ENCODE measurements at regions not wholly inside any gene's neighbourhood (a gene's known extent, or its start where the extent isn't known, plus 50 kb on each side); places are given as distances from the start of the nearest gene placed in this dataset.
"Not testable (repeated sequence)": the region's sequence is repeated elsewhere in the genome, so short reads cannot be mapped to it uniquely, and the experiment has no call there.

- H3K27me3 ChIP-seq (ENCODE audit: insufficient read depth, low read length) = not testable (repeated sequence)
- peaks cover 11% of the 10 kb centered on the region for H3K4me1 ChIP-seq (ENCODE audit: insufficient read depth, low read length)
Measured at GRCh38 chr6:140704008-140704407, 1329.6 kb upstream of the CITED2 start.

GRCh38 chr6:140697585-140697984 lies 1323.1 kb upstream of the CITED2 start:
- H3K4me3 ChIP-seq (ENCODE audit: low read length) = no peak overlapping the region
- H2AFZ ChIP-seq (ENCODE audit: low read depth, low read length) = no peak overlapping the region
- no peaks in the 10 kb centered on the region for H3K4me1 ChIP-seq (ENCODE audit: insufficient read depth, low read length)
- H3K36me3 ChIP-seq (ENCODE audit: insufficient read depth, low read length) = no peaks in the 10 kb centered on the region
- no peaks in the 10 kb centered on the region for H3K27me3 ChIP-seq (ENCODE audit: insufficient read depth, low read length)
- H3K9me3 ChIP-seq (ENCODE audit: low read length) = no peaks in the 10 kb centered on the region

More at GRCh38 chr6:140704008-140704407, 1329.6 kb upstream of the CITED2 start:
- H3K36me3 ChIP-seq (ENCODE audit: insufficient read depth, low read length); H3K9me3 ChIP-seq (ENCODE audit: low read length); H3K4me3 ChIP-seq (ENCODE audit: low read length); H2AFZ ChIP-seq (ENCODE audit: low read depth, low read length): not testable (repeated sequence)

- H3K4me1 ChIP-seq (ENCODE audit: insufficient read depth, low read length) = no peaks in the 10 kb centered on the region
- no peak overlapping the region for H2AFZ ChIP-seq (ENCODE audit: low read depth, low read length)
Measured at GRCh38 chr6:140684776-140685550, 1310.5 kb upstream of the CITED2 start.

DNA sequence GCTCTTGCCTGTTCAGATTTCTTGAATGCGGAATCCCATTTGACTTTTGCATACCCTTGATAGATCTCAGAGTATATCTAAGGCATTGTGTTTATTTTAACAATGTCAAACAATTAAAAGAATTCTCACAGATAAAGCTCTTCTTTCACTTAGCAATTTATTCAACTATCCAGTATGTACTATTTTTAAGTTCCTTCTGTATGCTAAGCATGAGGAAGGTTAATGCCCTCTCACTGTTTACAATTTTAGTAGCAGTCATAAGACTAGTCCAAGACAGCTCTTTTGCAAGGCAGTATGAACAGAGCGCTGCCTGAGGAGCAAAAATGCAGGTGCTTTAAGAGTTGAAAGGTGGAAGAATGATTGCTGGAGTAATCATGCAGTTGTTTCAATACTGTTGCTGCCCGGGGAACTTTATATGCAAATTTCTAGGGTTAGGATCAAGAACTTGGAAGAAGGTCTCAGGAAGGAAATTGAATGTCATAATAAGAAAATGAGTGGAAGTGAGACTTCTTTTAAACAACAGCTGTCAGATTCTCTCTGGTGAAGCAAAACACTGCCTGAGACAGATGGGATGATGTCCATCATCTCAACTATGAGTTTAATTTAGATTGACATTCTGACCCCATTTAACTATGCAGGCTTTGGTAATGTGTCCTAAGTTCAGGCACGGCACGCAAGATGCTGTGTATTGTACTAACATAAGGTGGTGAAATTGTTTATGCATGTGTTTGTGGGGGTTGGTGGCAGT lies 1303.5 kb upstream of the CITED2 start:
- no peak overlapping the region for H2AFZ ChIP-seq (ENCODE audit: low read depth, low read length)
- H3K36me3 ChIP-seq (ENCODE audit: insufficient read depth, low read length) = no peaks in the 10 kb centered on the region
- H3K9me3 ChIP-seq (ENCODE audit: low read length) = no peaks in the 10 kb centered on the region
- H3K27me3 ChIP-seq (ENCODE audit: insufficient read depth, low read length) = no peaks in the 10 kb centered on the region
- no peaks in the 10 kb centered on the region for H3K4me1 ChIP-seq (ENCODE audit: insufficient read depth, low read length)
- H3K4me3 ChIP-seq (ENCODE audit: low read length) = no peak overlapping the region

More at GRCh38 chr6:140684776-140685550, 1310.5 kb upstream of the CITED2 start:
- Histone ChIP-seq H3K36me3 (ENCODE audit: insufficient read depth, low read length) (no peaks in the 10 kb centered on the region), H3K9me3 (ENCODE audit: low read length) (no peaks in the 10 kb centered on the region), H3K27me3 (ENCODE audit: insufficient read depth, low read length) (no peaks in the 10 kb centered on the region), H3K4me3 (ENCODE audit: low read length) (no peak overlapping the region)

- H3K4me3 ChIP-seq (ENCODE audit: low read length) = no peak overlapping the region
- H2AFZ ChIP-seq (ENCODE audit: low read depth, low read length) = no peak overlapping the region
- no peaks in the 10 kb centered on the region for H3K36me3 ChIP-seq (ENCODE audit: insufficient read depth, low read length)
- no peaks in the 10 kb centered on the region for H3K27me3 ChIP-seq (ENCODE audit: insufficient read depth, low read length)
- H3K4me1 ChIP-seq (ENCODE audit: insufficient read depth, low read length) = no peaks in the 10 kb centered on the region
- no peaks in the 10 kb centered on the region for H3K9me3 ChIP-seq (ENCODE audit: low read length)
Measured at GRCh38 chr6:140671926-140672325, 1297.5 kb upstream of the CITED2 start.

DNA sequence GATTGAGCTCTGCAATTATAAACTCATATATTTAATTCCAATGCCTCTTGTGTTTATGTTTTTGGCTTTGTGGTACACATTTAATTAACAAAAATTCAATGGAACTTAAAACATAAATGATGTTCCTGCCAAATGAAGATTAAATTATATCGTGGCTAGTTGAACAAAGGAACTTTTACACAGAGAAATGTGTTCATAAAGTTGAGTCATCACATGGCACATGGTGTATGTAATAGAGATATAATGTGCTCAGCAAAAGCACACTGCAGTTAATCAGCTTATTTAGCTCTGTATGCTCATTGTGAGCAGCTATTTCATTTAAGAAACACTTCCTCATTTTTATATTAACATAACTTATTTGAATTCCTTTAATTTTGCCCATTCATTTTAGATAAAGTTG lies 1295.6 kb upstream of the CITED2 start:
- H3K4me3 ChIP-seq (ENCODE audit: low read length) = no peak overlapping the region
- H2AFZ ChIP-seq (ENCODE audit: low read depth, low read length) = no peak overlapping the region
- H3K36me3 ChIP-seq (ENCODE audit: insufficient read depth, low read length) = no peaks in the 10 kb centered on the region
- no peaks in the 10 kb centered on the region for H3K9me3 ChIP-seq (ENCODE audit: low read length)
- no peaks in the 10 kb centered on the region for H3K27me3 ChIP-seq (ENCODE audit: insufficient read depth, low read length)
- H3K4me1 ChIP-seq (ENCODE audit: insufficient read depth, low read length) = no peaks in the 10 kb centered on the region

DNA sequence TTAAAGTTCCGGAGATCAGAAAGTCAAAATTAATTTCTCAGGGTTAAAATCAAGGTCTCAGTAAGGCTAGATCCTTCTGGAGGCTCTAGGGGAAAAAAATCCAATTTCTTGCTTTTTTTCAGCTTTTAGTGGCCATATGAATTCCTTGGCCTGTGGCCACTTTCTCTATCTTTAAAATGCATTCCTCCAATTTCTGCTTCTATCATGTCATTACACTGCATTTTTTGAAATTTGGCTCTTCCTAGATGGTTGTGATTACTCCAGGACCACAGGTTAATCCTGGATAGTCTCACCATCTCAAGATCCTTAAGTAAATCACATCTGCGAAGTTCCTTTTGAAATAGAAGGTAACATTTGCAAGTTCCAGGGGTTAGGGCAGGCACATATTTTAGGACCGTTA lies 1294.9 kb upstream of the CITED2 start:
- H3K27me3 ChIP-seq (ENCODE audit: insufficient read depth, low read length) = no peaks in the 10 kb centered on the region
- H3K36me3 ChIP-seq (ENCODE audit: insufficient read depth, low read length) = no peaks in the 10 kb centered on the region
- no peak overlapping the region for H2AFZ ChIP-seq (ENCODE audit: low read depth, low read length)
- H3K4me1 ChIP-seq (ENCODE audit: insufficient read depth, low read length) = no peaks in the 10 kb centered on the region
- no peak overlapping the region for H3K4me3 ChIP-seq (ENCODE audit: low read length)
- H3K9me3 ChIP-seq (ENCODE audit: low read length) = no peaks in the 10 kb centered on the region

- Histone ChIP-seq H3K27me3 (ENCODE audit: insufficient read depth, low read length) (no peaks in the 10 kb centered on the region), H3K4me1 (ENCODE audit: insufficient read depth, low read length) (no peaks in the 10 kb centered on the region), H3K4me3 (ENCODE audit: low read length) (no peak overlapping the region), H3K36me3 (ENCODE audit: insufficient read depth, low read length) (no peaks in the 10 kb centered on the region), H3K9me3 (ENCODE audit: low read length) (no peaks in the 10 kb centered on the region), H2AFZ (ENCODE audit: low read depth, low read length) (no peak overlapping the region)
Measured at GRCh38 chr6:140663772-140664171, 1289.3 kb upstream of the CITED2 start.

- Histone ChIP-seq H2AFZ (ENCODE audit: low read depth, low read length) (no peak overlapping the region), H3K36me3 (ENCODE audit: insufficient read depth, low read length) (no peaks in the 10 kb centered on the region), H3K4me3 (ENCODE audit: low read length) (no peak overlapping the region)
Measured at GRCh38 chr6:140663094-140663493, 1288.6 kb upstream of the CITED2 start.

DNA sequence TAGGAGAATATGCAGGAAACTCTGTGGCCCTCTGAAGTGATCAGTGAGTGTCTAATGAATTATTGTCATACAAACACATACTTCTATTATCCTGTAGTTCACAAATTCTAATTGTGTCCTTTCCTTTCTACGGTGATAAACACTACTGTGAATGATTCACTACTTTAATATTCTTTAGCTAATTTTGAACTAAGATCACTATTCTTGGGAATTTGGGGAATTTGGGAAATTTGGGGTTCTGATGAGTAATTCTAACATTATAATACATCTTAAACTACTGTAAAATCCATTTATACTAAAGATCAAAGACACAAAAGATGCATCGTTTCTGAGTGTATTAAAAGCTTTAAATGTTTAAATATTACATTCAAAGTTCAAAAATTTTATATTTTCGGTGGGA lies 1287.2 kb upstream of the CITED2 start:
- no peaks in the 10 kb centered on the region for H3K36me3 ChIP-seq (ENCODE audit: insufficient read depth, low read length)
- H3K9me3 ChIP-seq (ENCODE audit: low read length) = no peaks in the 10 kb centered on the region
- H3K4me1 ChIP-seq (ENCODE audit: insufficient read depth, low read length) = no peaks in the 10 kb centered on the region
- H3K4me3 ChIP-seq (ENCODE audit: low read length) = no peak overlapping the region
- H2AFZ ChIP-seq (ENCODE audit: low read depth, low read length) = no peak overlapping the region
- no peaks in the 10 kb centered on the region for H3K27me3 ChIP-seq (ENCODE audit: insufficient read depth, low read length)

More at GRCh38 chr6:140663094-140663493, 1288.6 kb upstream of the CITED2 start:
- H3K9me3 ChIP-seq (ENCODE audit: low read length) = no peaks in the 10 kb centered on the region
- H3K27me3 ChIP-seq (ENCODE audit: insufficient read depth, low read length) = no peaks in the 10 kb centered on the region
- H3K4me1 ChIP-seq (ENCODE audit: insufficient read depth, low read length) = no peaks in the 10 kb centered on the region

DNA sequence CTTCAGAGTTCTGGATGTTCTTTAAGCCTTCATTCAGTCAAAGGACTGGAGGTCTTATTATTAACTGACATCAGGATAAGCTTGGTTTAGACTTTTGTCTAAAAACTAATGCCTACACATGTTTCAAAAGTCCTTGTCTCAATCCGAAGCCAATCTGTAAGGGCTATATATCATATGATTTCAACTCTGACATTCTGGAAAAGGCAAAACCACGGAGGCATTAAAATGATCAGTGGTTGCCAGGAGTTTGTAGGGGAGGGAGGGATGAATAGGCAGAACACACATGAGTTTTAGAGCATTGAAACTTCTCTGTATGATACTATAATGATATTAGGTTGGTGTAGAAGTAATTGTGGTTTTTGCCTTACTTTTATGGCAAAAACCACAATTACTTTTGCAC lies 1285.8 kb upstream of the CITED2 start:
- Histone ChIP-seq H2AFZ (ENCODE audit: low read depth, low read length) (no peak overlapping the region), H3K27me3 (ENCODE audit: insufficient read depth, low read length) (no peaks in the 10 kb centered on the region), H3K4me3 (ENCODE audit: low read length) (no peak overlapping the region)

DNA sequence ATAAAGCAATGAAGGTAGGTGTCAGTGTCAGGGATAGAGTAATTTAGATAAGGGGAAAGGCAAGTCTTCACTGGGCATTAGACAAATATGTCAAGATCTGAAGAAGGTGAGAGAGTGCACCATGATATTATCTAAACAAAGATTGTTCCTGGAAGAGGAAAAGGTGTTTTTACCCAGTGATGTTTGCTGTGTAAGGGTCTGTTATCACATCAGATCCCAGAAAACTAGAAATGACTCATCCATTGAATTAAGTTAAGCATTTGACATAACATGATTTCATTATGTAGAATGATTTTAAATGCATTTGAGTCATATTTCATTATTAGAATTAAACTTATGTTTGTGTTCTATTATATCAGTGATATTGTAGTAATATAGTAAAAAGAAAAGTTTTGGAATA lies 1279.5 kb upstream of the CITED2 start:
- Histone ChIP-seq H3K4me3 (ENCODE audit: low read length) (no peak overlapping the region), H3K4me1 (ENCODE audit: insufficient read depth, low read length) (no peaks in the 10 kb centered on the region), H3K36me3 (ENCODE audit: insufficient read depth, low read length) (no peaks in the 10 kb centered on the region), H2AFZ (ENCODE audit: low read depth, low read length) (no peak overlapping the region), H3K27me3 (ENCODE audit: insufficient read depth, low read length) (no peaks in the 10 kb centered on the region), H3K9me3 (ENCODE audit: low read length) (no peaks in the 10 kb centered on the region)

More for the DNA sequence above, 1285.8 kb upstream of the CITED2 start:
- H3K36me3 ChIP-seq (ENCODE audit: insufficient read depth, low read length) = no peaks in the 10 kb centered on the region
- H3K9me3 ChIP-seq (ENCODE audit: low read length) = no peaks in the 10 kb centered on the region
- H3K4me1 ChIP-seq (ENCODE audit: insufficient read depth, low read length) = no peaks in the 10 kb centered on the region

GRCh38 chr6:140653506-140653905 lies 1279.1 kb upstream of the CITED2 start:
- Histone ChIP-seq H3K27me3 (ENCODE audit: insufficient read depth, low read length) (no peaks in the 10 kb centered on the region), H2AFZ (ENCODE audit: low read depth, low read length) (no peak overlapping the region), H3K4me3 (ENCODE audit: low read length) (no peak overlapping the region), H3K4me1 (ENCODE audit: insufficient read depth, low read length) (no peaks in the 10 kb centered on the region), H3K36me3 (ENCODE audit: insufficient read depth, low read length) (no peaks in the 10 kb centered on the region), H3K9me3 (ENCODE audit: low read length) (no peaks in the 10 kb centered on the region)

Data from neuron (in vitro differentiated cells).